BLaER1 (cell line): ENCODE measurements at regions not wholly inside any gene's neighbourhood (a gene's known extent, or its start where the extent isn't known, plus 50 kb on each side); places are given as distances from the start of the nearest gene placed in this dataset.
A peak's percentile ranks its signal among the peaks of the same experiment; 100 is the strongest.
"Not testable (repeated sequence)": the region's sequence is repeated elsewhere in the genome, so short reads cannot be mapped to it uniquely, and the experiment has no call there.

ENCODE experiments used
- H3K27ac ChIP-seq: shearing (Covaris generic); formaldehyde crosslinking; 2 replicates; pipeline ENCODE4 v1.8.1; 2022
- H3K27me3 ChIP-seq: shearing (Covaris generic); formaldehyde crosslinking; 2 replicates; pipeline ENCODE4 v1.8.1; 2022
- H3K36me3 ChIP-seq: shearing (Covaris generic); formaldehyde crosslinking; 2 replicates; pipeline ENCODE4 v1.8.1; 2022
- H3K4me1 ChIP-seq: shearing (Covaris generic); formaldehyde crosslinking; 2 replicates; pipeline ENCODE4 v1.8.1; 2022
- H3K4me2 ChIP-seq: shearing (Covaris generic); formaldehyde crosslinking; 2 replicates; pipeline ENCODE4 v1.8.1; 2022
- H3K4me3 ChIP-seq: shearing (Covaris generic); formaldehyde crosslinking; 2 replicates; pipeline ENCODE4 v1.8.1; 2022
- H3K9ac ChIP-seq: shearing (Covaris generic); formaldehyde crosslinking; 2 replicates; pipeline ENCODE4 v1.8.1; 2022
- H3K9me3 ChIP-seq: shearing (Covaris generic); formaldehyde crosslinking; 2 replicates; pipeline ENCODE4 v1.8.1; 2022
- H4K20me1 ChIP-seq: shearing (Covaris generic); formaldehyde crosslinking; 2 replicates; pipeline ENCODE4 v1.8.1; 2022
- Cebpa-rat ChIP-seq: shearing (Covaris generic); IDR thresholded peaks from 2 replicates; pipeline ENCODE4 v1.8.1; 2022

GRCh38 chr9:22215521-22215920 is 206.4 kb upstream of the CDKN2B start:
- Histone ChIP-seq H3K4me1 (peaks cover 13% of the 10 kb centered on the region), H3K36me3 (no peaks in the 10 kb centered on the region), H4K20me1 (no peaks in the 10 kb centered on the region), H3K9ac (no peak overlapping the region), H3K4me3 (no peak overlapping the region), H3K4me2 (no peak overlapping the region), H3K27ac (no peak overlapping the region), H3K27me3 (no peaks in the 10 kb centered on the region), H3K9me3 (no peaks in the 10 kb centered on the region)
- no peak for TF ChIP-seq Cebpa-rat

GRCh38 chr9:22216730-22217172 is 207.6 kb upstream of the CDKN2B start:
- Histone ChIP-seq H4K20me1 (no peaks in the 10 kb centered on the region), H3K27me3 (no peaks in the 10 kb centered on the region), H3K4me2 (no peak overlapping the region), H3K36me3 (no peaks in the 10 kb centered on the region), H3K27ac (no peak overlapping the region), H3K4me3 (no peak overlapping the region), H3K9me3 (0 out of 2 replicates have a peak, but pooled peaks cover 4% of the 10 kb centered on the region), H3K4me1 (peaks cover 5% of the 10 kb centered on the region), H3K9ac (no peak overlapping the region)
- TF ChIP-seq Cebpa-rat = no peak

- Histone ChIP-seq H4K20me1 (no peaks in the 10 kb centered on the region), H3K9me3 (0 out of 2 replicates have a peak, but pooled peaks cover 4% of the 10 kb centered on the region), H3K36me3 (no peaks in the 10 kb centered on the region), H3K27me3 (no peaks in the 10 kb centered on the region), H3K4me3 (no peak overlapping the region), H3K4me1 (0 out of 2 replicates have a peak, but pooled peaks cover under 1% of the 10 kb centered on the region), H3K4me2 (no peak overlapping the region), H3K9ac (no peak overlapping the region), H3K27ac (no peak overlapping the region)
- no peak for TF ChIP-seq Cebpa-rat
Observed at GRCh38 chr9:22217254-22217653, 208.1 kb upstream of the CDKN2B start.

- H3K36me3 ChIP-seq, H3K9ac ChIP-seq, H3K4me1 ChIP-seq, H4K20me1 ChIP-seq, H3K4me2 ChIP-seq, H3K4me3 ChIP-seq, H3K27me3 ChIP-seq, H3K27ac ChIP-seq: not testable (repeated sequence)
- H3K9me3 ChIP-seq = peaks cover 37% of the 10 kb centered on the region
Observed at GRCh38 chr9:22225856-22226255, 216.8 kb upstream of the CDKN2B start.

GRCh38 chr9:22227986-22228385 is 218.6 kb upstream of the DMRTA1 start:
- Histone ChIP-seq H3K4me3 (no peak overlapping the region), H3K27me3 (no peaks in the 10 kb centered on the region), H3K4me1 (no peaks in the 10 kb centered on the region), H3K9me3 (peaks cover 45% of the 10 kb centered on the region), H3K9ac (no peak overlapping the region), H3K36me3 (no peaks in the 10 kb centered on the region), H3K4me2 (no peak overlapping the region), H3K27ac (no peak overlapping the region), H4K20me1 (no peaks in the 10 kb centered on the region)
- TF ChIP-seq Cebpa-rat = no peak

- no peak overlapping the region for H3K4me2 ChIP-seq
- no peaks in the 10 kb centered on the region for H4K20me1 ChIP-seq
- no peak overlapping the region for H3K4me3 ChIP-seq
- no peaks in the 10 kb centered on the region for H3K36me3 ChIP-seq
- H3K4me1 ChIP-seq = no peaks in the 10 kb centered on the region
- H3K9ac ChIP-seq = no peak overlapping the region
- H3K9me3 ChIP-seq = peaks cover 45% of the 10 kb centered on the region
- no peak overlapping the region for H3K27ac ChIP-seq
- H3K27me3 ChIP-seq = no peaks in the 10 kb centered on the region
- no peak for TF ChIP-seq Cebpa-rat
Observed at GRCh38 chr9:22228542-22228941, 218.1 kb upstream of the DMRTA1 start.

- Histone ChIP-seq H3K4me2 (no peak overlapping the region), H3K4me3 (no peak overlapping the region), H3K9ac (no peak overlapping the region), H4K20me1 (no peaks in the 10 kb centered on the region), H3K4me1 (no peaks in the 10 kb centered on the region), H3K27me3 (no peaks in the 10 kb centered on the region), H3K9me3 (peaks cover 48% of the 10 kb centered on the region), H3K36me3 (no peaks in the 10 kb centered on the region), H3K27ac (no peak overlapping the region)
- TF ChIP-seq Cebpa-rat = no peak
Observed at GRCh38 chr9:22229069-22229468, 217.6 kb upstream of the DMRTA1 start.

GRCh38 chr9:22231309-22231708 is 215.3 kb upstream of the DMRTA1 start:
- H3K27me3 ChIP-seq, H3K9ac ChIP-seq, H3K4me2 ChIP-seq, H3K36me3 ChIP-seq, H3K27ac ChIP-seq, H4K20me1 ChIP-seq, H3K4me3 ChIP-seq, H3K4me1 ChIP-seq: not testable (repeated sequence)
- peaks cover 43% of the 10 kb centered on the region for H3K9me3 ChIP-seq

GRCh38 chr9:22232971-22233370 is 213.7 kb upstream of the DMRTA1 start:
- peaks cover 43% of the 10 kb centered on the region for H3K9me3 ChIP-seq
- H3K27me3 ChIP-seq = no peaks in the 10 kb centered on the region
- no peak overlapping the region for H3K4me2 ChIP-seq
- H4K20me1 ChIP-seq = no peaks in the 10 kb centered on the region
- H3K4me1 ChIP-seq = peaks cover 6% of the 10 kb centered on the region
- no peaks in the 10 kb centered on the region for H3K36me3 ChIP-seq
- H3K27ac ChIP-seq = no peak overlapping the region
- no peak overlapping the region for H3K4me3 ChIP-seq
- H3K9ac ChIP-seq = no peak overlapping the region
- TF ChIP-seq Cebpa-rat = no peak

GRCh38 chr9:22237497-22238363 is 208.9 kb upstream of the DMRTA1 start:
- peaks cover 12% of the 10 kb centered on the region; the same call in 1 of the 2 replicates for H3K9me3 ChIP-seq
- no peak overlapping the region for H3K4me3 ChIP-seq
- no peaks in the 10 kb centered on the region for H3K27me3 ChIP-seq
- no peak overlapping the region for H3K27ac ChIP-seq
- 0 out of 2 replicates have a peak overlapping the region, but pooled peaks have one; percentile 7 for H3K4me2 ChIP-seq
- no peaks in the 10 kb centered on the region for H4K20me1 ChIP-seq
- no peaks in the 10 kb centered on the region for H3K36me3 ChIP-seq
- H3K4me1 ChIP-seq = peaks cover 47% of the 10 kb centered on the region
- TF ChIP-seq Cebpa-rat = no peak
- H3K9ac ChIP-seq = no peak overlapping the region
